ENCODE measurements at regions not wholly inside any gene's neighbourhood (a gene's known extent, or its start where the extent isn't known, plus 50 kb on each side); places are given as distances from the start of the nearest gene placed in this dataset.

GRCh38 chr4:97134456-97134855 lies 1008.8 kb downstream of the STPG2 start:
- TF ChIP-seq CTCF (conservative IDR thresholded peaks at IDR 0.05; ENCODE audit: low read depth, low read length): no peak
- TF ChIP-seq POLR2A (IDR thresholded peaks at IDR 0.05; ENCODE audit: low read depth, low read length): no peak
- TF ChIP-seq FOS (IDR thresholded peaks at IDR 0.05; ENCODE audit: low read depth, low read length): no peak
